22Rv1 (cell line): ENCODE measurements at regions not wholly inside any gene's neighbourhood (a gene's known extent, or its start where the extent isn't known, plus 50 kb on each side); places are given as distances from the start of the nearest gene placed in this dataset.

ENCODE experiments used
- H3K27ac ChIP-seq: fragments of 450-650 bp; 2 replicates; pipeline ENCODE4 v1.5.1; 2017
- CTCF ChIP-seq: fragments of 450-650 bp; IDR thresholded peaks from 2 replicates; pipeline ENCODE4 v1.5.1; 2017; ENCODE audit warnings: mild to moderate bottlenecking
- ZFX ChIP-seq: fragments of 450-650 bp; IDR thresholded peaks from 2 replicates; pipeline ENCODE4 v1.6.1; 2017; ENCODE audit warnings: antibody characterized with exemption, borderline replicate concordance

- H3K27ac ChIP-seq = no peak overlapping the region
Measured at GRCh38 chr12:89215196-89215595, 137.1 kb downstream of the DUSP6 start.

GRCh38 chr12:89213747-89214146 is 138.6 kb downstream of the DUSP6 start:
- no peak for TF ChIP-seq ZFX
- H3K27ac ChIP-seq = no peak overlapping the region

More at GRCh38 chr12:89215196-89215595, 137.1 kb downstream of the DUSP6 start:
- no peak for TF ChIP-seq ZFX
- TF ChIP-seq CTCF = no peak

GRCh38 chr12:89213139-89213538 is 139.2 kb downstream of the DUSP6 start:
- TF ChIP-seq ZFX (no peak), CTCF (no peak)
- H3K27ac ChIP-seq = peak overlapping the region; percentile 71

GRCh38 chr12:89212339-89212771 is 139.9 kb downstream of the DUSP6 start:
- H3K27ac ChIP-seq = peak overlapping the region; percentile 71
- TF ChIP-seq ZFX = no peak
- TF ChIP-seq CTCF = no peak

- peak overlapping the region; percentile 71 for H3K27ac ChIP-seq
- no peak for TF ChIP-seq CTCF
- no peak for TF ChIP-seq ZFX
Measured at GRCh38 chr12:89211456-89211855, 140.8 kb downstream of the DUSP6 start.

GRCh38 chr12:89210277-89210676 is 142.0 kb downstream of the DUSP6 start:
- TF ChIP-seq CTCF (no peak), ZFX (no peak)
- H3K27ac ChIP-seq = no peak overlapping the region

GRCh38 chr12:89208661-89209096 is 143.6 kb downstream of the DUSP6 start:
- no peak overlapping the region for H3K27ac ChIP-seq
- TF ChIP-seq ZFX (no peak), CTCF (no peak)

- H3K27ac ChIP-seq = no peak overlapping the region
- TF ChIP-seq ZFX (no peak), CTCF (no peak)
Measured at GRCh38 chr12:89206390-89206789, 145.9 kb downstream of the DUSP6 start.
